DMS114 treated with DMSO at 0.1 percent for 48 hours (cell line): ENCODE measurements at regions not wholly inside any gene's neighbourhood (a gene's known extent, or its start where the extent isn't known, plus 50 kb on each side); places are given as distances from the start of the nearest gene placed in this dataset.
A peak's percentile ranks its signal among the peaks of the same experiment; 100 is the strongest.
"Not testable (repeated sequence)": the region's sequence is repeated elsewhere in the genome, so short reads cannot be mapped to it uniquely, and the experiment has no call there.

Experiments
- DNase-seq: peaks from one replicate; lab custom pipeline; 2025; ENCODE audit not compliant: unreplicated experiment; lab: John Stamatoyannopoulos, UW

- DNase-seq = no peak
These were observed 242.2 kb upstream of the EDNRB start for GRCh38 chr13:78160793-78161192.

- no peak for DNase-seq
These were observed 233.8 kb upstream of the EDNRB start for GRCh38 chr13:78152415-78152814.

GRCh38 chr13:78147905-78148304 is 229.3 kb upstream of the EDNRB start:
- DNase-seq = no peak

GRCh38 chr13:78145276-78145675 is 226.6 kb upstream of the EDNRB start:
- no peak for DNase-seq

GRCh38 chr13:78139765-78140164 is 221.1 kb upstream of the EDNRB start:
- no peak for DNase-seq

GRCh38 chr13:78138756-78139155 is 220.1 kb upstream of the EDNRB start:
- no peak for DNase-seq

- DNase-seq = peak; percentile 46
These were observed 218.9 kb upstream of the EDNRB start for GRCh38 chr13:78137404-78138142.

- no peak for DNase-seq
These were observed 218.3 kb upstream of the EDNRB start for GRCh38 chr13:78136966-78137365.

GRCh38 chr13:78133511-78133910 is 214.9 kb upstream of the EDNRB start:
- DNase-seq = no peak

- no peak for DNase-seq
These were observed 213.2 kb upstream of the EDNRB start for GRCh38 chr13:78131811-78132210.

- no peak for DNase-seq
These were observed 212.7 kb upstream of the EDNRB start for GRCh38 chr13:78131346-78131745.

GRCh38 chr13:78129823-78130222 is 211.2 kb upstream of the EDNRB start:
- no peak for DNase-seq

GRCh38 chr13:78129359-78129758 is 210.7 kb upstream of the EDNRB start:
- no peak for DNase-seq

- peak; percentile 19 for DNase-seq
These were observed 203.1 kb upstream of the EDNRB start for GRCh38 chr13:78121459-78122348.

- no peak for DNase-seq
These were observed 202.4 kb upstream of the EDNRB start for GRCh38 chr13:78121001-78121400.

- DNase-seq = not testable (repeated sequence)
These were observed 201.5 kb upstream of the EDNRB start for GRCh38 chr13:78120144-78120543.

- not testable (repeated sequence) for DNase-seq
These were observed 198.4 kb upstream of the EDNRB start for GRCh38 chr13:78117070-78117469.

GRCh38 chr13:78105656-78106055 is 187.0 kb upstream of the EDNRB start:
- DNase-seq = no peak

- no peak for DNase-seq
These were observed 185.3 kb upstream of the EDNRB start for GRCh38 chr13:78103936-78104335.

- no peak for DNase-seq
These were observed 184.1 kb upstream of the EDNRB start for GRCh38 chr13:78102741-78103140.

GRCh38 chr13:78102121-78102677 is 183.6 kb upstream of the EDNRB start:
- DNase-seq = no peak

- no peak for DNase-seq
These were observed 181.9 kb upstream of the EDNRB start for GRCh38 chr13:78100486-78100885.
